Motor neuron (in vitro differentiated cells): ENCODE measurements at regions not wholly inside any gene's neighbourhood (a gene's known extent, or its start where the extent isn't known, plus 50 kb on each side); places are given as distances from the start of the nearest gene placed in this dataset.

Source experiments
- ATAC-seq, 8 experiments: fragments of 200-7000 bp; cut with Tn5 transposase; replicated peaks in 6 of 8; 2 replicates each; pipeline ENCODE4 v1.8.0; 2021; ENCODE audit warnings: mild to moderate bottlenecking in 8 of 8, moderate library complexity in 8 of 8
- H3K27ac ChIP-seq, 2 donors: fragments of 250-450 bp; sonication (Bioruptor Pico); 2 replicates each; pipeline ENCODE4 v1.9.0; 2021; ENCODE audit warnings: antibody characterized with exemption in 2 of 2, mild to moderate bottlenecking in 2 of 2, moderate library complexity in 1 of 2
- H3K4me1 ChIP-seq, 2 donors: fragments of 250-450 bp; sonication (Bioruptor Pico); replicated peaks in 1 of 2; 2 replicates each; pipeline ENCODE4 v1.6.1; 2021; ENCODE audit warnings: antibody characterized with exemption in 2 of 2, mild to moderate bottlenecking in 2 of 2, moderate library complexity in 1 of 2
- H3K4me3 ChIP-seq, 5 donors: fragments of 250-450 bp; sonication (Bioruptor Pico); 2 replicates each; pipeline ENCODE4 v1.9.0; 2021; ENCODE audit warnings: antibody characterized with exemption in 5 of 5, mild to moderate bottlenecking in 5 of 5, moderate library complexity in 4 of 5
- WGBS, 10 experiments: fragments of 450-650 bp; shearing (Covaris generic); methylation state at CpG; one replicate each; pipeline ENCODE4 v1.0.0; 2022; 5-methylcytosine and 5-hydroxymethylcytosine counted together
- in situ Hi-C, 9 experiments: fragments of 400-800 bp; cut with MboI; loops; one replicate each; pipeline ENCODE4 v1.15.0; 2021; ENCODE audit warnings: low sequenced_read_pairs in 9 of 9, low pct_unique_long_range_greater_than_20kb in 2 of 9; ENCODE audit not compliant: unreplicated experiment in 9 of 9

DNA sequence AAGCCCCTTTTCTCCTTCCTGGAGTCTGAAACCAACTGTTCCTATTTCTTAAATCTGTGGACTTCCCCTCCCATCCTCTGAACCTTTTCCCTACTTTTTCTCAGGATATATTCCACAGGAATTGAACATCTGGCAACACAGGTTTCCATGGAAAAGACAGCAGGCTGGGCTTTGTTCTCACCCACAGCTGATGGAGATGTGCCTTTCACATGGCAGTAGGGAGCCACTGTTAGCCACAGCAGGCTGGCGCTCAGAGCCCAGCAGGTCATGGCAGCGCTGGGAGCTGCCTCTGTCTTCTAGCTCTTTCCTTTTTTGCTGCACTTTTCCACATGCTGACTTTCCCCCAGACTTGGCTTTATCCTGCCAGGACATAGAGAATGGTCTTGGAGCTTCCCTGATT, 116.4 kb upstream of the NLRP1 start:
- ATAC-seq, result no peak
- WGBS, 10 experiments, result 30 to 68% (median 48%) methylated on average over 2 of the region's 2 CpGs; no CpG with 5 or more reads in 7 of the 10 experiments
- Histone ChIP-seq H3K27ac (no peak overlapping the region), H3K4me1 (peaks cover 21 to 26% of the 10 kb centered on the region in 2 donors), H3K4me3 (no peak overlapping the region)
- in situ Hi-C loops, result loop anchor here in 3 of 9 experiments (10.0 to 25.0 kb wide), 3 partner anchors 113 to 712 kb away; partner anchors contain the start of gene NLRP1 (in 2 of the 3)

DNA sequence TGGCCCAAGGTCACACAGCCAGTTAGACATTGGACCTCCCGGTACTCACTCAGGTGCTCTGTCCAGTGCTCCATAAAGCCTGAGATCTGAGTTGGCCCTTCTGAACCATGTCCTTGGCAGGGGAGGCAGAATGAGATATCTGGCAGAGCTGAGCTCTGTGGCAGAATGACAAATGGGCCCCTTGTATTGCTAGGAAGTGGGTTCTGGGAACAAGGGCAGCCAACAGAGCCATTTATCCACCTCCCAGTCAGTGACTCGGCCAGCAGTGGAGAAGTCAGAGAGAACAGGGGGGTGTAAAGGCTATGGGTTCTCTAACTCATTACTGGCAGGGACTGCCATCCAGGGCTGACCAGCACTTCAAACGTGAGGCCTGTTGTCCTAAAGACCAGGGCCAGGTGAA, 117.1 kb upstream of the NLRP1 start:
- in situ Hi-C loops, result loop anchor here in 3 of 9 experiments (10.0 to 25.0 kb wide), 3 partner anchors 114 to 711 kb away; partner anchors contain the start of gene NLRP1 (in 2 of the 3)
- no peak overlapping the region for H3K27ac ChIP-seq
- H3K4me3 ChIP-seq, result no peak overlapping the region
- peaks cover 28 to 33% of the 10 kb centered on the region in 2 donors for H3K4me1 ChIP-seq
- WGBS, 10 experiments, result 0 to 100% (median 20%) methylated on average over 1 to 2 of the region's 3 CpGs; no CpG with 5 or more reads in 2 of the 10 experiments
- ATAC-seq, result peak in 1 of 8 experiments; percentile 37

DNA sequence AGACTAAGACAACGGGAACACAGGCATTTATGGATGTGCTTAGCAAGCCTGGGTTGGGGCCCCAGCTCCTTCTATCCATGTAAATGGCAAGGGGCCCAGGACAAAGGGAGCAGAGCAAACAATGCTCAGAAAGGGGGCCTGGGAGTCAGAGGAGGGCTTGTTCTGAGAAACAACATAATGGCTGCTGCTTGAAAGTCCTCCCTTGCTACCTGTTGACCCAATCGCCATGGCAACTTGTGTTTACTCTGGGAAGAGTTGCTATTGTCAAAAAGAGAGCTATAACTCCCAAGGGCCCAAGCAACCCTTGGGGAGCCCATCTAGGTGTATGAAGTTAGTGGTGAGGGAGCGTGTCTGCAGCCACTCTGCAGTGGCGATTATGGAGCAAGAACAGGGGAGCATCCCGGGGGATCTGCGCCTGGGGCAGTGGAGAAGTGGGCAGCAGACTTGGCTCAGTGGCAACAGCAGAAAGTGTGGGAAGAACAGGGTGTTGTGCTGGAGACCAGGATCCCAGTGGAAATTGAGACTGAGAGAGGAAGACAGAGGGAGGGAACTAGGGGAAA, 118.7 kb upstream of the NLRP1 start:
- Histone ChIP-seq H3K4me1 (peaks cover 36 to 40% of the 10 kb centered on the region in 2 donors), H3K4me3 (no peak overlapping the region), H3K27ac (no peak overlapping the region)
- peak in 1 of 8 experiments; percentile 21 for ATAC-seq
- WGBS, 10 experiments, result 7 to 76% (median 37%) methylated on average over 1 to 6 of the region's 6 CpGs; no CpG with 5 or more reads in 4 of the 10 experiments
- in situ Hi-C loops, result loop anchor here in 3 of 9 experiments (10.0 to 25.0 kb wide), 3 partner anchors 116 to 709 kb away; partner anchors contain the start of gene NLRP1 (in 2 of the 3)

DNA sequence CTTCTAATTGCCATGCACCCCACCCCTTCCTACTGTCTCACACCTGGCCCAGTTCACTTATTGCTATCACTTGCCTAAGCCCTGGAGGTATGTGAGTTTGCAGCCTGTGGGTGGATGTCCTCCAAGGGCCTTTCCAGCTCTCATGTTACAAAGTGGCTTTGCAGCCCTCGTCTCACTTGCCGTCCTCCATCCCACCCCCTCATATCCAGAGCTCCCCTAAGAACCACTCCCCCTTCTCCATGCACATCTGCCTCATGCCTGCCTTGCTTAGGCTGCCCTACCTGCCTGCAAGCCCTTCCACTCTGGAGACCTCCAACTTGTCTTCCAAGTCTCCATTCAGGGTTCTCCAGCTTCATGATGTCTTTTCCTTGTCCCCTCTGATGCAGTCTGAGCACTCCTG, 119.4 kb upstream of the NLRP1 start:
- Histone ChIP-seq H3K4me3 (no peak overlapping the region), H3K4me1 (peaks cover 36 to 40% of the 10 kb centered on the region in 2 donors), H3K27ac (no peak overlapping the region)
- ATAC-seq, result no peak
- in situ Hi-C loops, result loop anchor here in 3 of 9 experiments (10.0 to 25.0 kb wide), 3 partner anchors 116 to 709 kb away; partner anchors contain the start of gene NLRP1 (in 2 of the 3)
- no CpG with 5 or more reads among the region's 2 CpGs for WGBS, 10 experiments

DNA sequence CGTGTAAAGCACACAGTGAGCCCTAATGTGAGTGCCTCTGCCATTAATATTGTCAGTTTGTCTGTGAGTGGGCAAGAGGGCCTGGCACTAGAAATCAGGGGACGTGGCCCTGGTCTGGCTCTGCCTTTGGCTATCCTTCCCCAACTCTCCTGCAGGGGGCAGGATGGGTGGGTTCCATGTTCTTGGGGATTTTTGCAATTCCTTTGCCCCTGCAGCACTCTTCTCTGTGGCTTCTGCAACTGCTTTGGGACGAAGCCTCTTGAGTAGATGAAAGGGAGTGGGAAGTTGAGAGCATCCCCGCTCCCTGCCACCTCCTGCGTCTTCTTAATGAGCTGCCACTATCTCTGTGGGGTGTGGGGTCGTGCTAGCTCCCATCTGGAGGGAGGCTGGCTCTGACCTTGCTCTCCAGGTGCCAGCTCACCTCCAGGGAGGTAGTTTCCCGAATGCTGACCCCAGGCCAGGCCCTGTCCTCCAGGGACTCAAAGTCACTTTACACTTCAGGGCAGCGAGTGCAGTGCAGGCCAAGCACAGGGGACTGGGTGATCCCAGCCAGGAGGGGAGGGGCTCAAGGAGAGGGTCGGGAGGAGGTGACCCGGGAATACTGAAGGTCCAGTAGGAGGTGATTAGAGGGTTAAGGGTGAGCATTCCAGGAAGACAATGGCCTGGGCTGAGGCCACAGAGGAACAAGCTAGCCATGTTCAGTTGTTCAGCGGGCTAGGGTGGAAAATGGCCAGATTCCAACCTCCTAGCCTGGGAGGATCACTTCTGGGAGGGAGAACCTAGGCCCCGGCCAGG, 121.0 kb upstream of the NLRP1 start:
- in situ Hi-C loops, result loop anchor here in 3 of 9 experiments (10.0 to 25.0 kb wide), 3 partner anchors 118 to 707 kb away; partner anchors contain the start of gene NLRP1 (in 2 of the 3)
- Histone ChIP-seq H3K4me1 (peaks cover 26 to 31% of the 10 kb centered on the region in 2 donors), H3K27ac (peak overlapping the region in 1 of 2 donors; percentile 14), H3K4me3 (no peak overlapping the region)
- WGBS, 10 experiments, result 0 to 86% (median 29%) methylated on average over 1 to 3 of the region's 12 CpGs; no CpG with 5 or more reads in 2 of the 10 experiments
- no peak for ATAC-seq

DNA sequence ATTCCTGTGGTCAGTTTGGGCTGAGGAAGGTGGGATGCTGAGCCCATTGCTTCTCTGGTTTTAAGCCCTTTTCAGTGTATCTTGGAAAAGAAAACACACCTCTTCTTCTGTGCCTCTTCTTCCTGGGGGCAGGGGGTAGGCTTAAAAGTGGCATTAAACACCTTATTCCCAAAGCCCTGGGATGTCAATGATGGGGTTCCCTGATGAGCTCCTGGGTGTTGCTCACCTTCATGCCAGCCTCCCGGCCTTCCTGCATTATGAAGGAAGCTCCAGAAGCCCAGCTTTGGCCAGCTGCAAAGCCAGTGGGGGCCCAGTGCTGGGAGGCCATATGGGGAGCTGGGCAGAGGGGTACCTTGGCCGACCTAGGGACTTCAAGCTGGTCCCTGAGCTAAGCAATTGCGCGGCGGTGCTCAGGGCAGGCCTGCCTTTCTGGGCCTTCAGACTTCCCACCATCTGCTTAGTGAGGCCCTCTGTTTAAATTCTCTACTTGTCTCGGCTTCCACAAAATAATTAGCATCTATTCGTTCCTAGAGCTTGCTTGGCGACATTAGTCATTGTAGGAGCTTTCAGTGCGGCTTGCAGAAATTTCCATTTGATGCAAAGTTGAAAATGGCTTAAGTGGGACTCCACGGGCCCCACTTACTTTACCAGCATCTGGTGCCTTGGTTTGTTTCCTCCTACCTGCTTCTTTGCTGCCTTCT, 121.7 kb upstream of the NLRP1 start:
- peak overlapping the region; percentile 14 to 65 for H3K27ac ChIP-seq
- no peak overlapping the region for H3K4me3 ChIP-seq
- peak in 3 of 8 experiments; percentile 39 to 56 (median 45) for ATAC-seq
- in situ Hi-C loops, result loop anchor here in 3 of 9 experiments (10.0 to 25.0 kb wide), 3 partner anchors 119 to 706 kb away; partner anchors contain the start of gene NLRP1 (in 2 of the 3)
- H3K4me1 ChIP-seq, result peaks cover 20 to 24% of the 10 kb centered on the region in 2 donors
- 0 to 78% (median 32%) methylated on average over 1 to 5 of the region's 10 CpGs; no CpG with 5 or more reads in 3 of the 10 experiments for WGBS, 10 experiments

DNA sequence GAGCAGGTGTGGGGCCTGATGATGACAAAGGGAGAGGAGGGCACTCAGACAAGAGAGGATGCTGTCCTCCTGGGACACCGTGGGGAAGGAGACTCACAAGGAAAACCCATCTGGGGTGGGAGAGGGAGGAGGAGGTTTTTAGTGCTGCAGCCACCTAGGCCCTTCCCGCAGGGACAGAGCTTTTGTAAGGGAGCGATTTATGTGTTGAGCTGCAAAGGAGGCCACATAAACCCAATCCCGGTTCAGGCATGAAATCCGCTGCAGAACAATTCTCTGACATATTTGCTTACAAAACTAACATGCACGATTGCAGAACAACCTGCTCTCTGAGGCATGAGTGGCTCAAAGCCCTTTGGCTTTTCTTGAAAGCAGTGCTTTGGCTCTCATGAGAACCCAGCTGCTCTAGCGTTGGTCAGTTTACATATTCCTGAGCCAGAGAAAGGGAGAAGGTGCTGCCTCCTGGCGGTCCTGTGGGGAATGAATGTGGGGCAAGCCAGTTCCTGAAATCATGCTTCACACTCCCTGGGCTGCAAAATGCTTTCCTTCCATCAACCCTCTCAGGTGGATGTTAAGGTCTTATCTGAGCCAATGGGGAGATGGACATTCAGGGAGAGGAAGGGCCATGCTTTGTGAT, 122.4 kb upstream of the NLRP1 start:
- Histone ChIP-seq H3K4me3 (no peak overlapping the region), H3K27ac (peak overlapping the region; percentile 14 to 65)
- in situ Hi-C loops, result loop anchor here in 3 of 9 experiments (10.0 to 25.0 kb wide), 3 partner anchors 119 to 706 kb away; partner anchors contain the start of gene NLRP1 (in 2 of the 3)

DNA sequence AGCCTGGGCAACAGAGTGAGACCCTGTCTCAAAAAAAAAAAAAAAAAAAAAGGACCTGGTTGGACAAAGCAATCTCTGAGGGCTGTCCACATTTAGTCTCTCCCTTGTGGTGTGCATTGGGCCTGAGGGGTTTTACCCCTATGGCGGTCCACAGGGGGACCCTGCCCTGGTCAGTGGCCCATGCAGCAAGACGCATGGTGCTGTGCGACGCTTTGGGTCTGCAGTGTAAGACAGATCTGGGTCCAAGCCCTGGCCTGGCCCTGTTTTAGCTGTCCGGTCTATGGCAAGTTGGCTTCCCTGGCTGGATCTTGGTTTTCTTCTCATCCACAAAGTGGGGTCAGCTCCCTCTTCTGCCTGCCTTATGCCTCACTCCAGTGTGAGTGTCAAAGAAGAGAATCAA, 123.2 kb upstream of the NLRP1 start:
- Histone ChIP-seq H3K4me1 (peaks cover 18 to 20% of the 10 kb centered on the region in 2 donors), H3K4me3 (no peak overlapping the region), H3K27ac (no peak overlapping the region)
- no peak for ATAC-seq
- WGBS, 10 experiments, result 51 to 100% (median 63%) methylated on average over 1 to 4 of the region's 5 CpGs; no CpG with 5 or more reads in 7 of the 10 experiments
- in situ Hi-C loops, result loop anchor here in 3 of 9 experiments (10.0 to 25.0 kb wide), 3 partner anchors 120 to 705 kb away; partner anchors contain the start of gene NLRP1 (in 2 of the 3)

More for the DNA sequence above, 122.4 kb upstream of the NLRP1 start:
- peak; percentile 59 to 91 (median 87) for ATAC-seq
- H3K4me1 ChIP-seq, result peaks cover 18 to 20% of the 10 kb centered on the region in 2 donors
- 0 to 40% (median 15%) methylated on average over 1 to 6 of the region's 8 CpGs for WGBS, 10 experiments

DNA sequence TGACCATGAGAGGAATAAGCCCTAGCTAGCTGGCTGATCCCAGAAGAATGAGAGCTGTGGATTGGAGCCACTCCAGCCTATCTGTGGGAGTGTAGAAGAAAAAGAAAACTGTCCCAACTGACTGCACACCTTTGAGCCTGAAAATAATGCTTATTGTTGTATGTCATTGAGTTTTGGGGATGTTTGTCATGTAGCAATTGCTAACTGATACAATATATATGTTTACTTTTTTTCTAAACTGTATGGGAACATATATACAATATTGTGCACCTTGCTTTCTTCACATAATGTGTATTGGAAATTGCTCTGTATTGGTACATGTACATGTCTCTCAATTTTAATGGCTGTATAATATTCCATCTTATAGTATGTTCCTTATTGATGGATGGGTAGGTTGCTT, 124.0 kb upstream of the NLRP1 start:
- Histone ChIP-seq H3K4me3 (no peak overlapping the region), H3K27ac (no peak overlapping the region), H3K4me1 (peaks cover 18 to 20% of the 10 kb centered on the region in 2 donors)
- no peak for ATAC-seq
- in situ Hi-C loops, result loop anchor here in 3 of 9 experiments (10.0 to 25.0 kb wide), 3 partner anchors 121 to 704 kb away; partner anchors contain the start of gene NLRP1 (in 2 of the 3)

DNA sequence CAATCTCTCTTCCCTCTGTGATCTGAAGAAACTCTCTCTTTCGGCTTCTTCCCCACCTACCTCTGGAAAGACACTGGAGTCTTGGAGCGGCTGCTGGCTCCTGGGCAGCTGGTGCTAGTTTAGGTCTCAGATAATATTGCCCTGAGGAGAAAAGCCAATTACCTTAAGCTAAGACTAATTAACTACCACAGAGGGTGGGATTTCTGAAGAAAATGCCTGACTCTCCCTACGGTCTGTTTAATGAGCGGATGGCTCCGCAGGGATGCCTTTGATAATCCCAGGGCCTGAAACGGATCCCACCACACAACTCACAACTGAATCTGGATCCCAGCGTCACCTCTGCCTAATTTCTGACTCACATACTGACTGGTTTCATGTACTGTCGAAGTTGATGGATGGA, 127.0 kb upstream of the NLRP1 start:
- Histone ChIP-seq H3K27ac (no peak overlapping the region), H3K4me3 (no peak overlapping the region), H3K4me1 (peaks cover 8 to 9% of the 10 kb centered on the region in 2 donors)
- ATAC-seq, result no peak
- 0 to 92% (median 72%) methylated on average over 1 to 7 of the region's 8 CpGs for WGBS, 10 experiments
- in situ Hi-C loops, result loop anchor here in 3 of 9 experiments (25.0 kb wide), 2 partner anchors 124 to 701 kb away; partner anchors contain the start of gene NLRP1 (in 1 of the 3)

DNA sequence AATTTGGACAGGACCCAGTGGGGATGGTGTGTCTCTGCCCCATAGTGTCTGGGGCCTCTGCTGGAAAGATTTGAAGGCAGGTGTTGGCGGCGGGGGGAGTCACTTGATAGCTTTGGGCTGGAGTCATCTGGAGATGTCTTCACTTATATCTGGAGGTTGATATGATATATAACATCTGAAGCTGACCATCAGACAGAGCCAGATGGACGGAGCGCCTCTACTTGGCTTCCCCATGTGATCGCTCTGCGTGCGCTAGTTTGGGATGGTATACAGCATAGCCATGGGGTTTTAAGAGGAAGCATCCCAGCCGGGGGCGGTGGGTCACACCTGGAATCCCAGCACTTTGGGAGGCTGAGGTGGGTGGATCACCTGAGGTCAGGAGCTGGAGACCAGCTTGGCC, 130.7 kb upstream of the NLRP1 start:
- in situ Hi-C loops, result loop anchor here in 3 of 9 experiments (25.0 kb wide), 2 partner anchors 128 to 697 kb away; partner anchors contain the start of gene NLRP1 (in 1 of the 3)
- WGBS, 10 experiments, result 81 to 91% (median 90%) methylated on average over 4 to 9 of the region's 9 CpGs; no CpG with 5 or more reads in 6 of the 10 experiments
- no peak overlapping the region for H3K4me3 ChIP-seq
- peaks cover 9 to 16% of the 10 kb centered on the region in 2 donors for H3K4me1 ChIP-seq
- H3K27ac ChIP-seq, result no peak overlapping the region
- no peak for ATAC-seq
